GM19468 (cell line): ENCODE measurements at regions not wholly inside any gene's neighbourhood (a gene's known extent, or its start where the extent isn't known, plus 50 kb on each side); places are given as distances from the start of the nearest gene placed in this dataset.

Source experiments
- ATAC-seq: cut with Tn5 transposase; IDR thresholded peaks from one replicate; pipeline ENCODE4 v1.9.1; 2021; ENCODE audit warnings: mild to moderate bottlenecking, moderate library complexity, moderate number of reproducible peaks; ENCODE audit not compliant: unreplicated experiment; ENCODE audit errors: extremely low read depth

GRCh38 chr9:87300915-87301314 lies 196.8 kb upstream of the DAPK1 start:
- ATAC-seq = no peak

DNA sequence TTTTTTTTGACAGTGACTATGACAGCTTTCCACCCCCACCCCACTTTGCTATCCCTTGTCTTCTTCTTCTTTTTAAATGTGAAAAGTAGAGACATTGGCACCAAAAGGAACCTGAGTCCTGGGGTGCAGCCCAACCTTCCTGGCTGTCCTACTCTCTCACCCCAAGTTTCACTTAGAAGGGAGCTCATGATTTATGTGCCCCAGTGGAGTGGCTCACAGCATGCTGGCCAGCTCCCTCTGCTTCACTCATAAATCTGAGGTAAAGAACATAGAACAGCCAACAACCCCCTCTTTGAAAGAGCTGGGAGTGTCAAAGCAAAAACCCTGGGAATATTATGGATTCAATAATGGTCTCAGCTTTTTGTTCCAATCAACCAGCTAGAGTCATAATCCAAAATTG lies 196.3 kb upstream of the DAPK1 start:
- ATAC-seq = no peak

DNA sequence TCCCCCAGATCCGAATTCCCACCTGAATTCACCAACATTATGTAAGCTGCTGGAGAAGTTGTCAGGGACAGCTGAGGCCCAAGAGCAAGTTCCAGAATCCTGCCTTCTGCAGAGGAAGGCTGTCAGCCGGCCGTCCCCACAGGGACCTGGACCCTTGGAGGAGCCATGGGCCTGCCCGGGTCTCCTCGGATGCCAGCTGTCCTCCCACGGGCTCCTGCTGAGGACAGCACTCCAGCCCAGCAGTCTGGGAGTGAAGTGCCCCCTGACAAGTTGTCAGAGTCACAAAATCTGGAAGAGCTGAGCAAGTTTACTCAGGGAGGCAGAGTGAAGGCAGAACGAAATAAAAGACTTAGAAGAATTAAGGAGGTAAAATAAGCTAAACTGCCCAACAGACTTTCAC lies 192.5 kb upstream of the DAPK1 start:
- ATAC-seq = no peak

DNA sequence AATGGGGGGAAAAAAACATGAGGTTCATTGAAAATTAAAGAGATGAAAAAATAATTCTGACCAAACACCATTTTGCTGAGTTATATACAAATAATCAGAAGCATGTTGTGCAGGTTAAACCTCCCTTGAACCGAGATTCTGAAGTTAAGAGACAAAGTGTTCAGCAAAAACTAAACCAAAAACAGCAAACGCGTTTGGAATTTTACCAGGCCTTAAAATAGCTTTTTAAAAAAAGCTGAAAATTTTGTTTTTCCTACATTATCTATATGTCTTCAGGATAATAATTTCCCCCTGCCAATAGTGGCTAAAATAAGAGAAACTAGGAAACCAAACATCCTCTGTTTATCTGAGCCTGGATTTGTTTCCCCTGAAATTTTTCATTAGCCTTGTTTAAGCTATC lies 191.7 kb upstream of the DAPK1 start:
- no peak for ATAC-seq

DNA sequence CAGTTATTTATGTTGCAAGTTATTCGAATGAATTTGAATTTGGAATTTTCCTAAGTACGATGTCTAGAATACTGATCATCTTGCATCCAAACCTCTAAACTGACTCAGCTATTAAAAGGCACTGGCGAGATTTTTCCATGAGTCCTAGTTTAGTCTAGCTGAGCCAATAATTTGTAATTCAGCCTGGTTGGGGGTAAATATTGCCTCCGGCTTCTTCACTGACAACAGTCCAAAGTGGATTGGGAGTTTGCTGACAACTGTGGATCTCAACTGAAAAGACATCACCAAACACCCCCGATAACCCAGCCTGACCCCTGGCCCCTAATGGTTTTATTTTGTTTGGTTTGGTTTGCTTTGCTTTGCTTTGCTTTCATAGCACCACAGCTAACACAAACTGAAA lies 189.8 kb upstream of the DAPK1 start:
- ATAC-seq = no peak

GRCh38 chr9:87309236-87309635 lies 188.4 kb upstream of the DAPK1 start:
- ATAC-seq = no peak

DNA sequence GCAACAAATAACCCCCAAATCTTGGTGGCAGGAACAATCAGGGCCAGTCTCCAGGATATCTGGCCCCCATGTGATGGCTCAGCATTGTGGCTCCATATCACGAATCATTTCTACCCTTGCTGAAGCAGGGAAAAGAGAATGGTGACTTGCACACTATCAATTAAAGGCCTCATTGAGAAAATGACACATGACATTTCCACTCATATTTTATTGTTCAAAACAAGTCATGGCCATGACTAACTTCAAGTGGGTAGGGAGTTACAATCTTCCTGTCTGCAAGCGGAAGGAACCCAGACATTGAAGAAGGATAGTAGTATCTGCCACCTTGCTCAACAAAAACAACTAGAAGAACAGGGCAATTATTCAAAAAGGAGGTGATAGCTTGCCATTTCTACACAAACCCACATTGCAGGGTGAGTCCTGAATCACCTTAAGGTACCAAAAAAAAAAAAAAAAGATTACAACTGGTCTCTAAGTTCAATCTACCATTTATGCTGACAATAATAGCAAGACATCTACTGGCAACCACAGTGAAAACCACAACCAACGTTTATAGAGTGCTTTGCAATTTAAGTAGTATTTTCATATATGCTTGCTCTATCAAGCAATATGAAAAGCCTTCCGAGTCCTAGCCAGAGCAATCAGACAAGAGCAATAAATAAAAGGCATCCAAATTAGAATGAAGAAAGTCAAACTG lies 186.7 kb upstream of the DAPK1 start:
- ATAC-seq = no peak

- no peak for ATAC-seq
Observed at GRCh38 chr9:87319656-87320055, 178.0 kb upstream of the DAPK1 start.

DNA sequence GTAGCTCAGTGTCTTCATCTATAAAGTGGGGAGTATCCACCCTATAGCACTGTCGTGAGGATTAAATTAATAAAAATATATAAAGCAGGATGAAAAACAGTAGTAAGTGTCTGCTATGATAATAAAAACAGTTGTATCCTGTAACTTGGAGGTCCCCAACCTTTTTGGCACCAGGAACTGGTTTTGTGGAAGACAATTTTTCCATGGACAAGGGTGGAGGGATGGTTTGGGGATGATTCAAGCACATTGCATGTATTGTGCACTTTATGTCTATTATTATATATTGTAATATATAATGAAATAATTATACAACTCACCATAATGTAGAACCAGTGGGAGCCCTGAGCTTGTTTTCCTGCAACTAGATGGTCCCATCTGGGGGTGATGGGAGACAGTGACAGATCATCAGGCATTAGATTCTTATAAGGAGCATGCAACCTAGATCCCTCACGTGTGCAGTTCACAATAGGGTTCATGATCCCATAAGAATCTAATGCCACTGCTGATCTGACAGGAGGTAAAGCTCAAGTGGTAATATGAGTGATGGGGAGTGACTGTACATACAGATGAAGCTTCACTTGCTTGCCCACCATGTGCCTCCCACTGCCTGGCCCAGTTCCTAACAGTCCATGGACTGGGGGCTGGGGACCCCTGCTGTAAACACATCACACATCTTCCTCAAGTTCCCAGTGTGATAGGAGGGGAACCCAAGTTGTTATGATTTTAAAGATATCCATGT lies 177.4 kb upstream of the DAPK1 start:
- ATAC-seq = no peak

DNA sequence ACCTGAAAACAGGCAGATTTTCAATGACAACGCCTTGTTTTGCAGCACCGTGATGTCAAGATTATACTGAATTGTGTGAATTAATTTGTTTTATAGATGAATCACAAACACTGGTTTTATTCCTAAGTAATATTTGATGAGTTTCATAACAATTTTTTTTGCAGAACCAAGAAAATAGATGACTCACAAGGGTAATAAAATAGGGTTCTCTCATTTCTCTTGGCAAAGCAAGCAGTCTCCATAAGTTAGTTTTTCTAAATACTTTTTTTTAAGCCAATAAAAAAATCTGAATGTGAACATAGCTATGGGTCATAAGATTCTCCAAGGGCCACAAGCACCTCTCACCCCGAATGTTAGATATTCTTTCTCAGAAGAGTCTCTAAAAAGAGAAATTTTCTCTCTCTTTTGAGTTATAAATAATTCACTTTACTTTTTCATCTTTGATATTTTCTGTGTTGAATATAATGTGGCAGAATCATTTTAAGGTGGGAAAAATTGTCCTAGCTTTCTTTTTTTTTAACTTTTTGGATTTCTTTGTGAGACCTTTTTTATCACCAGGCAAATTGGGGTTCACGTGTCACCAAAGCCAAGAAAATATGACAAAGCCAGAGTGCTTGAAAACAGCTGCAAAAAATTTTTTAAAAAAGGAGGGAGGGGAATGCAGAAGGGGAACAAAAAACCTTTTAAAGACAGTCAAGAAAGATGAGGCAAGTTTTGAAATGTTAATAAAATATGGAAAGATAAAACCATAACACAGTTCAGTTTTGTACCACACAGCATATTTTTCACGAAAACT lies 174.6 kb upstream of the DAPK1 start:
- no peak for ATAC-seq

- no peak for ATAC-seq
Observed at GRCh38 chr9:87323928-87324327, 173.7 kb upstream of the DAPK1 start.

GRCh38 chr9:87324613-87325194 lies 173.0 kb upstream of the DAPK1 start:
- no peak for ATAC-seq

DNA sequence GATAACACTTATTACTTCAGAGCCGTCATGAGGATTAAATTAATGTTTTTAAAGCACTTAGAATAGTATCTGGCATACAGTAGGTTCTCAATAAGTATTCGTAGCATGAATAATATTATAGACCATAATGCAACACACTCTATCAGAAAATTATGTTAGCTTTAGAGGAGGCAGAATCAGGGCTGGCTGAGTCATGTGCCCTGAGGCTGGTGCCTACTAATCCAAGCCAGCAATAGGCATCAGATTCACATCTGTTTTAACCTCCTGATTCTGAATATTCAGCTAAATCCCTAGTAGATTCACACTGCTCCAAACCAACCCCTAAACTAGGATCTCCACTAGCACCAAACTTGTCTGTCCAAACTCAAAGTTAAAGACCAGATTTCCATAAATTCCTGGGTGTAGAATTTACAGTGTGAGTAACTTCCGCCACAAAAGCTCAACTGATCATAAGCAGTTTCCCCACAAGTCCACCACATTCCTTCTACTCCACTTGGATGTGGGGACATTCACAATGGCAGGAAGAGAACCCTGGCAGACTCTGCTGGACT lies 170.0 kb upstream of the DAPK1 start:
- no peak for ATAC-seq

GRCh38 chr9:87333802-87334201 lies 163.9 kb upstream of the DAPK1 start:
- no peak for ATAC-seq

- no peak for ATAC-seq
Observed at GRCh38 chr9:87334366-87334765, 163.3 kb upstream of the DAPK1 start.

DNA sequence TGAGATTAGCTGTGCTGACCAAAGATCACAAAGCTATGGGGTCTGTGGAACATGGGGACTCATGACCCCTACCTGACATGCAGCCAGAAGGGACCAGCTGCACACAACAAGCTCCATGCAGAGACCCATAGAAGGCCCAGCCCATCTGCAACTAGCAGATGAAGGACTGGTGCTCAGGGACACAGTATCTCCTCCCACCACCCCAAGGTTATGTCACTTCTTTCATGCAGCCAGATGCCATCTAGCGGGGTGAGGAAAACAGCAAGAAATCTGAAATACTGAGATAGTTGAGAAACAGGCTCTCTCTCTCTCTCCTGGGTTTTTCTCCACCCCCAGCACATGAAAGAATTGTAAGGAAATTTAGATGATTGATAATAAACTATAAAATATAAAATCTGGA lies 161.3 kb upstream of the DAPK1 start:
- ATAC-seq = no peak

DNA sequence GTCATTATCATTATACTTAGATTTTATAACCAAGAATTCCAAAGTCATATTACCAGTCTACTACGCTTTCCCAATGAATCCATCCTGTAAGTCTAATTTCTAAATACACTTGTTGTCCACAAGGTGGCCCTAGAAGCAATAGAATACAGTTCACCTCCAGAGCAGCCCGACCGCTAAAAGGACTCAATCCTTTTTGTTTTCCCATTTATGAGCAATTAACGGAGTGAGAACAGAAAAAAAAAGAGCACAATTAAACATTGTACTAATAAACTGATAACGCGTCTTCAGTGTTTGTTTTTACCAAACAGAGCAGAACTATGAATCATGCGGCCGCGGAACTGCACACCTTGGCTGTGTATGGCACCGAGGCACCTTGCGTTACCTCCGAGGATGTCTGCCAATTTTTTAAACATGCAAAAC lies 160.7 kb upstream of the DAPK1 start:
- ATAC-seq = no peak

- no peak for ATAC-seq
Observed at GRCh38 chr9:87337335-87338087, 160.2 kb upstream of the DAPK1 start.

- no peak for ATAC-seq
Observed at GRCh38 chr9:87338088-87338989, 159.3 kb upstream of the DAPK1 start.
